OCI-LY7 (cell line): ENCODE measurements at regions not wholly inside any gene's neighbourhood (a gene's known extent, or its start where the extent isn't known, plus 50 kb on each side); places are given as distances from the start of the nearest gene placed in this dataset.

Experiments used
- BruUV-seq: library from RNA; stranded (reverse); fragments of 400-500 nt; replicated peaks from 2 replicates; lab custom pipeline; 2021; lab: Mats Ljungman, UMichigan
- CTCF ChIA-PET: fragments of 300-600 bp; sonication (Branson Sonifier 250); formaldehyde crosslinking; loops from one replicate; lab custom pipeline; 2022; ENCODE audit warnings: antibody characterized with exemption; ENCODE audit not compliant: unreplicated experiment; lab: Charles Lee
- POLR2A ChIA-PET: fragments of 300-600 bp; sonication (Branson Sonifier 250); formaldehyde crosslinking; loops from one replicate; lab custom pipeline; 2022; ENCODE audit warnings: antibody characterized with exemption; lab: Charles Lee
- DNase-seq: peaks from one replicate; pipeline ENCODE4 v3.0.0-alpha.2; 2015; ENCODE audit warnings: low spot score
- H2AFZ ChIP-seq: fragments of 200-600 bp; sonication (generic), shearing (Covaris generic); 2 replicates; pipeline ENCODE4 v1.6.1; 2014; ENCODE audit warnings: mild to moderate bottlenecking, antibody characterized with exemption, low read length, moderate library complexity
- H3K27ac ChIP-seq: fragments of 200-600 bp; sonication (generic); 2 replicates; pipeline ENCODE4 v1.5.1; 2014; ENCODE audit warnings: mixed run types, low read depth, mild to moderate bottlenecking, moderate library complexity, low read length, inconsistent platforms; ENCODE audit not compliant: poor library complexity, severe bottlenecking
- H3K36me3 ChIP-seq: fragments of 200-600 bp; sonication (generic); 2 replicates; pipeline ENCODE4 v1.6.1; 2014; ENCODE audit warnings: mild to moderate bottlenecking, antibody characterized with exemption, low read length, moderate library complexity, mixed read lengths; ENCODE audit not compliant: insufficient read depth
- H3K4me1 ChIP-seq: fragments of 200-600 bp; sonication (generic); 2 replicates; pipeline ENCODE4 v1.5.1; 2014; ENCODE audit warnings: mild to moderate bottlenecking, low read length; ENCODE audit not compliant: insufficient read depth, poor library complexity, severe bottlenecking
- H3K4me2 ChIP-seq: fragments of 200-600 bp; sonication (generic); 2 replicates; pipeline ENCODE4 v1.6.1; 2014; ENCODE audit warnings: mild to moderate bottlenecking, low read length
- H3K4me3 ChIP-seq: fragments of 200-600 bp; sonication (generic); 2 replicates; pipeline ENCODE4 v1.5.1; 2014; ENCODE audit warnings: mild to moderate bottlenecking, low read depth, low read length; ENCODE audit not compliant: poor library complexity, severe bottlenecking
- H3K79me2 ChIP-seq: fragments of 200-600 bp; sonication (generic); 2 replicates; pipeline ENCODE4 v1.6.1; 2016; ENCODE audit warnings: low read depth, mild to moderate bottlenecking, low read length, moderate library complexity, mixed read lengths; ENCODE audit not compliant: insufficient read depth
- H3K9me2 ChIP-seq: fragments of 200-600 bp; sonication (generic); 2 replicates; pipeline ENCODE4 v1.6.1; 2016; ENCODE audit warnings: mild to moderate bottlenecking, low read length, mixed read lengths; ENCODE audit not compliant: insufficient read depth
- H3K9me3 ChIP-seq: fragments of 200-600 bp; sonication (generic); 2 replicates; pipeline ENCODE4 v1.6.1; 2014; ENCODE audit warnings: mild to moderate bottlenecking, mixed run types, low read length, mixed read lengths
- H4K20me1 ChIP-seq: fragments of 200-600 bp; sonication (generic); 2 replicates; pipeline ENCODE4 v1.6.1; 2014; ENCODE audit warnings: mild to moderate bottlenecking, antibody characterized with exemption, low read length, moderate library complexity, mixed read lengths; ENCODE audit not compliant: insufficient read depth
- EZH2phosphoT487 ChIP-seq: fragments of 200-600 bp; sonication (generic); IDR thresholded peaks from 2 replicates; pipeline ENCODE4 v1.6.1; 2018; ENCODE audit warnings: low read depth, borderline replicate concordance, mild to moderate bottlenecking, mixed run types, antibody characterized with exemption, low read length, moderate library complexity, mixed read lengths
- intact Hi-C: fragments of 100-400 bp; cut with micrococcal nuclease; formaldehyde crosslinking; loops from one replicate; pipeline ENCODE4 v1.10.0; 2022; ENCODE audit not compliant: unreplicated experiment
- TF ChIP-seq, protein P1 (sequence below): fragments of 200-600 bp; sonication (generic); conservative IDR thresholded peaks from 2 replicates; pipeline ENCODE4 v1.5.1; 2014; ENCODE audit warnings: mild to moderate bottlenecking, antibody characterized with exemption, low read length, moderate library complexity, mixed read lengths

DNA sequence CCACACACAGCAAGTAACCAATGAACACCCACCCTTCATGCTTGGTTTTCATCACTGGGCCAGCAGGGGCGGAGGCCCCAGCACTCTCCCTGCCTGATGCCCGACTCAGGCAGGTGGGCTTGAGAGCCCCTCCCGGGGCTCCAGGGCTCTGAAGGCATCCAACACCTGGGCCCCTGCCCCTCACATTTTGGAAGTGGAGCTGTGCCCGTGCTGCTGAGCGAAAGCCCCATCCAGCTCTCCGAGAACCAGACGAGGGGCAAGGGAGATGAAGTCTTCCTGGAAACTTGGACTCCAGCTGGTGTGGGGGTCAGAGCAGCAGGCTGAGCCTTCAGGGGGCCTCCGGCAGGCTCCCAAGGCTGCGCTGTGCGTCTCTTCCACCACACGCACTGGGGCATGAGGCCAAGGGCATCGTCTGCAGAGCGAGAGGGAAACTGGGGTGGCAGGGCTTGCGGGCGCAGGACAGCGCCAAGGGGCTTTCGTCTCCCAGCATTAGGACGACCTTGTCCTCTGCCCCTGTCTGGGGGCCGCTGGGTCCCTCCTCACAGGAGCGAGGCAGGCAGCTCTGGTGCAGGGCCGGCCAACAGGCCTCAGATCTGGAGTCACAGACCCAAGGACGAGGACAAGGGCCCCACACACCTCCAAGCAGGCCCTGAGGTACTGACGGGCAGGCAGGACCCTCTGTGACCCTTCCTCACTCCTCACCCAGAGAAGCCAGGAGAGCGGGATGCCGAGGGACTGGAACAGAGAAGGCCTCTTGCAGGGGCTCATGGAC lies 108.3 kb upstream of the FAM20C start:
- Histone ChIP-seq H4K20me1 (no peaks in the 10 kb centered on the region), H3K27ac (no peak overlapping the region), H3K4me2 (no peak overlapping the region), H3K4me1 (no peaks in the 10 kb centered on the region), H3K79me2 (no peaks in the 10 kb centered on the region), H3K9me2 (no peaks in the 10 kb centered on the region), H3K9me3 (no peaks in the 10 kb centered on the region), H3K4me3 (no peak overlapping the region), H3K36me3 (no peaks in the 10 kb centered on the region), H2AFZ (no peak overlapping the region)
- intact Hi-C loops, result no loop called here
- ChIA-PET CTCF (no interaction called here), POLR2A (no interaction called here)
- no TSS peak for BruUV-seq
- TF ChIP-seq, protein P1, sequence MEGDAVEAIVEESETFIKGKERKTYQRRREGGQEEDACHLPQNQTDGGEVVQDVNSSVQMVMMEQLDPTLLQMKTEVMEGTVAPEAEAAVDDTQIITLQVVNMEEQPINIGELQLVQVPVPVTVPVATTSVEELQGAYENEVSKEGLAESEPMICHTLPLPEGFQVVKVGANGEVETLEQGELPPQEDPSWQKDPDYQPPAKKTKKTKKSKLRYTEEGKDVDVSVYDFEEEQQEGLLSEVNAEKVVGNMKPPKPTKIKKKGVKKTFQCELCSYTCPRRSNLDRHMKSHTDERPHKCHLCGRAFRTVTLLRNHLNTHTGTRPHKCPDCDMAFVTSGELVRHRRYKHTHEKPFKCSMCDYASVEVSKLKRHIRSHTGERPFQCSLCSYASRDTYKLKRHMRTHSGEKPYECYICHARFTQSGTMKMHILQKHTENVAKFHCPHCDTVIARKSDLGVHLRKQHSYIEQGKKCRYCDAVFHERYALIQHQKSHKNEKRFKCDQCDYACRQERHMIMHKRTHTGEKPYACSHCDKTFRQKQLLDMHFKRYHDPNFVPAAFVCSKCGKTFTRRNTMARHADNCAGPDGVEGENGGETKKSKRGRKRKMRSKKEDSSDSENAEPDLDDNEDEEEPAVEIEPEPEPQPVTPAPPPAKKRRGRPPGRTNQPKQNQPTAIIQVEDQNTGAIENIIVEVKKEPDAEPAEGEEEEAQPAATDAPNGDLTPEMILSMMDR, result no peak
- no peak for TF ChIP-seq EZH2phosphoT487
- no peak for DNase-seq

DNA sequence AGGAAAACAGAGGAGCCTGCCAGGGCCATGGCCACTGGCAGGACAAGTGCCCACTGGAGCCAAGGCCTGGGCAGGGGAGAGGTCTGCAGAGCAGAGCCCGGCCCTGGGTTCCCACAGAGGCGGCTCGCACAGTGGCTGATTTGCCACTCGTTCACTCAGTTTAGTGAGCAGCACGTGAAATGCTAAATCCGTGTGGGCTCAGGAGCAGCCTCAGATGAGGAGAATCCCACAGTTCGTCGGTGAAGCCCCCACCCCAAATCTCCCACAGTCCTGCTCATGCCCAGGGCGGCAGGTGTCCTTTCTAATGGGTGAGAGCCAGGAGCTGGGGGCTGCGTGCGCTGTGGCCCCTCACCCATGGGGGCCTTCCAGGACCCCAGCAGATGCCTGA lies 107.7 kb upstream of the FAM20C start:
- no peak for DNase-seq
- Histone ChIP-seq H3K4me1 (no peaks in the 10 kb centered on the region), H3K4me2 (no peak overlapping the region), H3K36me3 (no peaks in the 10 kb centered on the region), H4K20me1 (no peaks in the 10 kb centered on the region), H3K9me2 (no peaks in the 10 kb centered on the region), H3K4me3 (no peak overlapping the region), H3K79me2 (no peaks in the 10 kb centered on the region), H2AFZ (no peak overlapping the region), H3K27ac (no peak overlapping the region), H3K9me3 (no peaks in the 10 kb centered on the region)
- no TSS peak for BruUV-seq
- intact Hi-C loops, result no loop called here
- TF ChIP-seq, protein P1, result no peak
- TF ChIP-seq EZH2phosphoT487, result no peak
- ChIA-PET POLR2A (no interaction called here), CTCF (no interaction called here)

DNA sequence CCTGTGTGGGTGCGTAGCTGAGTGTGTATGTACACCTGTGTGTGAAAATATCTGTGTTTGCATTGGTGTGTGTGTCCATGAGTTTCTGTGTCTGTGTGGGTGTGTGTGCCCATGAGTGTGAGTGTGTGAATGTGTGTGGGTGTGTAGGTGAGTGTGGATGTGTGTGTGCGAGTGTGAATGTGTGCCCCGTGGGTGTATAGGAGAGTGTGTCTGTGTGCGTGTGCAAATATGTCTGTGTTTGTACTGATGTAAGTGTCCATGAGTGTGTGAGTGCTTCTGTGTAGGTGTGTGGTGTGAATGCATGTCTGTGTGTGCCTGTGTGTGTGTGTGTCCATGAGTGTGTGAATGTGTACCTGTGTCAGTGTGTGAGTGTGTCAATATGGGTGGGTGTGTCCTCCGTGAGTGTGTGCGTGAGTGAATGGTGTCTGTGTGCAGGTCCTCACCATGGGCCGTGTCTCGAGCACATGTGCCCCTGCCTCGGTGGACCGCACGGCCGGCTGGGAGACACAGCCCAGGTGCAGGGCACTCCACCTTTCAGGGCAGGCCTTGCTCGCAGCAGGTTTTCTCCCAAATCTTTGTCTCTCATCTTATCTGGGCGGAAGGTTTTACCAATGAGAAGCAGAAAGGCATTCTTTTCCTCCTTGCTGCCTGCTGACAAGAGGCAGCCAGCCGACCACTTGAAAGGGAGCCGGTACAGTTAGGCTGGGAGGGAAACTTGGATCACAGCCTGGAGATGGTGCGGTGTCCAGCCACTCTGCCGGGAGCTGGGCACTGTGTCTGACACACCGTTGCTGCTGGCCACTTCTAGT lies 107.1 kb upstream of the FAM20C start:
- Histone ChIP-seq H3K36me3 (no peaks in the 10 kb centered on the region), H3K4me3 (no peak overlapping the region), H3K9me2 (no peaks in the 10 kb centered on the region), H3K4me1 (no peaks in the 10 kb centered on the region), H4K20me1 (no peaks in the 10 kb centered on the region), H3K27ac (no peak overlapping the region), H3K9me3 (no peaks in the 10 kb centered on the region), H3K79me2 (no peaks in the 10 kb centered on the region), H2AFZ (no peak overlapping the region), H3K4me2 (no peak overlapping the region)
- ChIA-PET CTCF (no interaction called here), POLR2A (no interaction called here)
- BruUV-seq, result no TSS peak
- no peak for TF ChIP-seq EZH2phosphoT487
- TF ChIP-seq, protein P1, result no peak
- intact Hi-C loops, result no loop called here
- DNase-seq, result no peak
